ENCODE measurements at regions not wholly inside any gene's neighbourhood (a gene's known extent, or its start where the extent isn't known, plus 50 kb on each side); places are given as distances from the start of the nearest gene placed in this dataset.

GRCh38 chr10:131022981-131023380 is 288.5 kb downstream of the TCERG1L start:
- TF ChIP-seq PAX5 (IDR thresholded peaks at IDR 0.05; ENCODE audit: insufficient read depth, low read length, severe bottlenecking) (no peak), POLR2A (IDR thresholded peaks at IDR 0.05; ENCODE audit: low read depth, low read length) (no peak), TAF1 (IDR thresholded peaks at IDR 0.05; ENCODE audit: low read depth, low read length) (no peak), SPI1 (IDR thresholded peaks at IDR 0.05; ENCODE audit: low read depth, low read length) (no peak), POU2F2 (IDR thresholded peaks at IDR 0.05; ENCODE audit: low read depth, low read length) (no peak), POLR2AphosphoS5 (IDR thresholded peaks at IDR 0.05; ENCODE audit: low read depth, low read length) (no peak)
- FAIRE-seq (no peak), DNase-seq (ENCODE audit: insufficient read length, low spot score) (no peak)

DNA sequence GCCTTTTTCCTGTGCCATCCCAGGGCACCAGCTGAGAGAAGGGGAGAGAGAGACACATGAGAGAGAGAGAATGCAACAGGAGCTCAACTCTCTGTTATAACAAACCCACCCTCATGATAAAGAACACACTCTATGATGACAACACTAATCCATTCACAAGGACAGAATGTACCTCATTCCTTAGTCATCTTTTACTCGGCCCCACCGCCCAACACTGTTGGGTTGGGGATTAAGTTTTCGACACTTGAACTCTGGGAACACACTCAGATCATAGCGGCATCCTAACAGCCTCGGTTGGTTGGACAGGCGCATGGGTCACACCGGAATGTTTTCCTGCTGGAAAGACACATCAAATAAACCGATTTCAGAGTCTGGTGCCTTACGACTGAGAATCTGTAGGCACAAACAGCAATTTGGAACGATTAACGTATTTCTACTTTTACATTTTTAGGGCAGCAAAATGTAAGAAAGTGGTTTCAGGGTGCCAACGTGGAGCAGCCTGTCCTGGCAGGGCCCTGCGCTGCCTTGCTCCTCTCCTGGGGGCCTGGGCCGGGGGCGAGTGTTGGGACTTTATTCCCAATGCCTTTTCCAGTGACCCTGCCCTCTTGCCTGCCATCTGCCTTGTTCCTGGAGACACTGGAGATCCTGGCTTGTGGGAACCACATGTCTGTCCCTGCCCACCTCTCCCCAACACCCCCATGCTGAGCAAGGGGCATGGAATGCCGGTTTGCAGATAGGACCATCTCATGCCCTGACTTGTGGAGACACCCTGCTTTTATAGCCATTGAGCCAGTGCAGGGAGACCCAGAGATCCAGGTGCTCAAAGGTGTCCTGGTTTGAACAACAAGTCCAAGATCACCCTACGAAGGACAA is 287.0 kb downstream of the TCERG1L start:
- no peak for TF ChIP-seq POU2F2 (IDR thresholded peaks at IDR 0.05; ENCODE audit: low read depth, low read length)
- TF ChIP-seq TAF1 (IDR thresholded peaks at IDR 0.05; ENCODE audit: low read depth, low read length), result no peak
- no peak for TF ChIP-seq POLR2AphosphoS5 (IDR thresholded peaks at IDR 0.05; ENCODE audit: low read depth, low read length)
- no peak for TF ChIP-seq SPI1 (IDR thresholded peaks at IDR 0.05; ENCODE audit: low read depth, low read length)
- no peak for TF ChIP-seq PAX5 (IDR thresholded peaks at IDR 0.05; ENCODE audit: insufficient read depth, low read length, severe bottlenecking)
- TF ChIP-seq POLR2A (IDR thresholded peaks at IDR 0.05; ENCODE audit: low read depth, low read length), result no peak
- DNase-seq (ENCODE audit: insufficient read length, low spot score) (no peak), FAIRE-seq (no peak)

GRCh38 chr10:131025333-131025732 is 286.2 kb downstream of the TCERG1L start:
- TF ChIP-seq PAX5 (IDR thresholded peaks at IDR 0.05; ENCODE audit: insufficient read depth, low read length, severe bottlenecking) (no peak), TAF1 (IDR thresholded peaks at IDR 0.05; ENCODE audit: low read depth, low read length) (no peak), POLR2A (IDR thresholded peaks at IDR 0.05; ENCODE audit: low read depth, low read length) (no peak), SPI1 (IDR thresholded peaks at IDR 0.05; ENCODE audit: low read depth, low read length) (no peak), POU2F2 (IDR thresholded peaks at IDR 0.05; ENCODE audit: low read depth, low read length) (no peak), POLR2AphosphoS5 (IDR thresholded peaks at IDR 0.05; ENCODE audit: low read depth, low read length) (no peak)
- no peak for FAIRE-seq

DNA sequence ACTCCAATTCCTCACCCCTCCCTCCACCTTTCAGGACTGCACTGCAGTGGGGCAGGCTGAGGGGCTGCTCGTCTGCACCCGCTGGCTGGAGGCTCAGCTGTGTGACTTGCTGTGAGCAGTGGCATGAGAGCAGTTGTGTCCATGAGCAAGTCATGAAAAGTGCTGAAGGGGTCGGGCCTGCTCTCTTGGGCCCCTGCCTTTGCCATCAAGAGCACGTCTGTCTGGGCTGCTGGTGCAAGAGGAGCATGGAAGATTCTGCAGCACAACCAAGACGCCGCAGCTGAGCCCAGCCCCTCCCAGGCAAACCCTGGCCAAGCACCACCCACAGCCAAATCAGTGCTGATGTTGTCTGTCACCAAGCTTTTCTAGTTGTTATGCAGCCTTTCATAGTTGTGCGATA is 284.3 kb downstream of the TCERG1L start:
- no peak for DNase-seq (ENCODE audit: insufficient read length, low spot score)
- TF ChIP-seq POU2F2 (IDR thresholded peaks at IDR 0.05; ENCODE audit: low read depth, low read length) (no peak), SPI1 (IDR thresholded peaks at IDR 0.05; ENCODE audit: low read depth, low read length) (no peak), TAF1 (IDR thresholded peaks at IDR 0.05; ENCODE audit: low read depth, low read length) (no peak), POLR2AphosphoS5 (IDR thresholded peaks at IDR 0.05; ENCODE audit: low read depth, low read length) (no peak), PAX5 (IDR thresholded peaks at IDR 0.05; ENCODE audit: insufficient read depth, low read length, severe bottlenecking) (no peak), POLR2A (IDR thresholded peaks at IDR 0.05; ENCODE audit: low read depth, low read length) (no peak)
- no peak for FAIRE-seq

More at GRCh38 chr10:131025333-131025732, 286.2 kb downstream of the TCERG1L start:
- no peak for DNase-seq (ENCODE audit: insufficient read length, low spot score)

DNA sequence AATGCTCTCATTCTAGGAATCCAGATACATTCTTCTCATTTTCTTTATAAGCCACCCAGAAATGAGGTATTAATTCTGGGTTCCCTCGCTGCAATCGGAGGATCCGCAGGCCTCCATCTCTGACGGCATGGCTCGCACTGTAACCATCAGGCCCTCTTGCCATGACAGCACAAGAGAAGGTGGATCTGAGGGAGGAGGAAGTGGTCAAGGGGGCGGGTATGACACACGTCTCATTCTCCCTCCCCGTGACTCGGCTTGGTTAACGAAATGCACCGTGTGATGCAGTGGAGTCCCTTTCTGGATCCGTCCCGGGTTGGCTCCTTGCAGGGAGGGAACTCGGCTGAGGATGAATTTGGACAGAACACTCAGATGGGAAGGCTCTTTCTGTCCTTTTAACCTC is 280.2 kb downstream of the TCERG1L start:
- FAIRE-seq (no peak), DNase-seq (ENCODE audit: insufficient read length, low spot score) (no peak)
- TF ChIP-seq POU2F2 (IDR thresholded peaks at IDR 0.05; ENCODE audit: low read depth, low read length) (no peak), POLR2AphosphoS5 (IDR thresholded peaks at IDR 0.05; ENCODE audit: low read depth, low read length) (no peak)

GRCh38 chr10:131032329-131033165 is 279.0 kb downstream of the TCERG1L start:
- FAIRE-seq (no peak), DNase-seq (ENCODE audit: insufficient read length, low spot score) (no peak)
- TF ChIP-seq TAF1 (IDR thresholded peaks at IDR 0.05; ENCODE audit: low read depth, low read length), result no peak
- no peak for TF ChIP-seq POU2F2 (IDR thresholded peaks at IDR 0.05; ENCODE audit: low read depth, low read length)
- TF ChIP-seq POLR2A (IDR thresholded peaks at IDR 0.05; ENCODE audit: low read depth, low read length), result no peak
- TF ChIP-seq POLR2AphosphoS5 (IDR thresholded peaks at IDR 0.05; ENCODE audit: low read depth, low read length), result no peak
- TF ChIP-seq PAX5 (IDR thresholded peaks at IDR 0.05; ENCODE audit: insufficient read depth, low read length, severe bottlenecking), result no peak
- TF ChIP-seq SPI1 (IDR thresholded peaks at IDR 0.05; ENCODE audit: low read depth, low read length), result no peak

DNA sequence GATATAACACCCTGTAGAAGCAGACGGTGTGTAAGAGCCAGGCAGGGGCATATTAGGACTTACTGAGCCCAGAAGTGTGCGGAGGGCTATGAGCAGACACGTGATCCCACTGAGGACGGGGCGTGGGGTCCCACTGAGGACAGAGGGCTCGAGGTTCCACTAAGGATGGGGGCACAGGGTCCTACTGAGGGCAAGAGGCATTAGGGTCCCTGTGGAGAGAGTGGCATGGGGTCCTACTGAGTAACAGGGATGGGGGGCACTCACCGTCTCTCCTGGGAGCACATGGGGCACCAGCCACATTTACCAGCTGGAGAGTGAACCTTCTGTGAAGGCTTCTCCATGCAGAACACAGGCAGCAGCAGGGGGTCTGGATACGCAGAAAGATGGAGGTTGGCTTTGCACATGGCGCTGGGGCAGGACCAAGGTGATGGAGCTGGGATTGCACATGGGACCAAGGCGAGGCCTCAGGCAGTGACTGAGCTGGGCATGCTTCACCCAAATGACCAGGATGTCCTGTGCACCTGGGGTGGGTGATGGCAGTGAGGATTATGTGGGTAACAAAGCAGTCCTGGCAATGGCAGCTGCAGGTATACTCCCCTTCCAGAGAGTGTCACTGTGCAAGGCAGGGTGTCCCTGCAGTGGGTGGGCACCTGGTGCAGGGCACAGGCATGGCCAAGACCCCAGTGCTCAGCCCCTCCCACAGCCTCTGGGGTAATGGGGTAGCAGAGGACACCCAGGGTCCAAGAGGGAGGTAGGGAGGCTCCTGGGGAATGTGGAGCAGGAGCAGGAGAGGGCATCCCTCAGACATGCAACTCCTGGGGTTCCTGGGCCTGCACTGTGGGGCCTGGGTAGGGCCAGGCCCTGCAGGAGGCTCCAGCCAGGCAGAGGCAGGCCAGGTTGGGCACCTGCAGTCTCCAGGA is 278.1 kb downstream of the TCERG1L start:
- FAIRE-seq (no peak), DNase-seq (ENCODE audit: insufficient read length, low spot score) (no peak)
- no peak for TF ChIP-seq POU2F2 (IDR thresholded peaks at IDR 0.05; ENCODE audit: low read depth, low read length)
- TF ChIP-seq POLR2AphosphoS5 (IDR thresholded peaks at IDR 0.05; ENCODE audit: low read depth, low read length), result no peak
- TF ChIP-seq SPI1 (IDR thresholded peaks at IDR 0.05; ENCODE audit: low read depth, low read length), result no peak
- no peak for TF ChIP-seq PAX5 (IDR thresholded peaks at IDR 0.05; ENCODE audit: insufficient read depth, low read length, severe bottlenecking)
- no peak for TF ChIP-seq TAF1 (IDR thresholded peaks at IDR 0.05; ENCODE audit: low read depth, low read length)
- TF ChIP-seq POLR2A (IDR thresholded peaks at IDR 0.05; ENCODE audit: low read depth, low read length), result no peak

- DNase-seq (ENCODE audit: insufficient read length, low spot score), result no peak
- TF ChIP-seq PAX5 (IDR thresholded peaks at IDR 0.05; ENCODE audit: insufficient read depth, low read length, severe bottlenecking), result no peak
- FAIRE-seq, result no peak
Measured at GRCh38 chr10:131034451-131034850, 277.1 kb downstream of the TCERG1L start.

GRCh38 chr10:131035779-131036178 is 275.7 kb downstream of the TCERG1L start:
- TF ChIP-seq POU2F2 (IDR thresholded peaks at IDR 0.05; ENCODE audit: low read depth, low read length), result no peak
- TF ChIP-seq POLR2A (IDR thresholded peaks at IDR 0.05; ENCODE audit: low read depth, low read length), result no peak
- no peak for TF ChIP-seq POLR2AphosphoS5 (IDR thresholded peaks at IDR 0.05; ENCODE audit: low read depth, low read length)
- TF ChIP-seq TAF1 (IDR thresholded peaks at IDR 0.05; ENCODE audit: low read depth, low read length), result no peak
- TF ChIP-seq PAX5 (IDR thresholded peaks at IDR 0.05; ENCODE audit: insufficient read depth, low read length, severe bottlenecking), result no peak
- TF ChIP-seq SPI1 (IDR thresholded peaks at IDR 0.05; ENCODE audit: low read depth, low read length), result no peak
- FAIRE-seq (no peak), DNase-seq (ENCODE audit: insufficient read length, low spot score) (no peak)
